ENCODE measurements at regions not wholly inside any gene's neighbourhood (a gene's known extent, or its start where the extent isn't known, plus 50 kb on each side); places are given as distances from the start of the nearest gene placed in this dataset.

DNA sequence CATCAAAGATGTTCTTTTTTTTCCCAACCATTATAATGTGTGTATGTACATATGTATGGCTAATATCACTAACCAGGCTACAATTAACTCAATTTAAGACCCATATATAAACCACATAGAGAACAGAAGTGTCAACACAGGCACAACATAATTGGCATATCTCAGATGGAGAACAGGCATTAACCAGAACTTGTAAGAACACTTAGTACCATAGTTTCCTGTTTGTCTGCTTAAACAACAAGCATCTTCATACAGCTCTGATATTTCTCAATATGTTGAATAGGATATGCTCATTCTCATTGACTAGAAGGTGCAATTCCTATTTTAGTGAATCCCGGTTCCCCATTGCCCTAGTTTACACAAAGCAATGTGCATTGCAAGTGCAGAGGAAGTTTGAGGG is 116.9 kb upstream of the EDNRB start (continued):
- TF ChIP-seq, protein P1, sequence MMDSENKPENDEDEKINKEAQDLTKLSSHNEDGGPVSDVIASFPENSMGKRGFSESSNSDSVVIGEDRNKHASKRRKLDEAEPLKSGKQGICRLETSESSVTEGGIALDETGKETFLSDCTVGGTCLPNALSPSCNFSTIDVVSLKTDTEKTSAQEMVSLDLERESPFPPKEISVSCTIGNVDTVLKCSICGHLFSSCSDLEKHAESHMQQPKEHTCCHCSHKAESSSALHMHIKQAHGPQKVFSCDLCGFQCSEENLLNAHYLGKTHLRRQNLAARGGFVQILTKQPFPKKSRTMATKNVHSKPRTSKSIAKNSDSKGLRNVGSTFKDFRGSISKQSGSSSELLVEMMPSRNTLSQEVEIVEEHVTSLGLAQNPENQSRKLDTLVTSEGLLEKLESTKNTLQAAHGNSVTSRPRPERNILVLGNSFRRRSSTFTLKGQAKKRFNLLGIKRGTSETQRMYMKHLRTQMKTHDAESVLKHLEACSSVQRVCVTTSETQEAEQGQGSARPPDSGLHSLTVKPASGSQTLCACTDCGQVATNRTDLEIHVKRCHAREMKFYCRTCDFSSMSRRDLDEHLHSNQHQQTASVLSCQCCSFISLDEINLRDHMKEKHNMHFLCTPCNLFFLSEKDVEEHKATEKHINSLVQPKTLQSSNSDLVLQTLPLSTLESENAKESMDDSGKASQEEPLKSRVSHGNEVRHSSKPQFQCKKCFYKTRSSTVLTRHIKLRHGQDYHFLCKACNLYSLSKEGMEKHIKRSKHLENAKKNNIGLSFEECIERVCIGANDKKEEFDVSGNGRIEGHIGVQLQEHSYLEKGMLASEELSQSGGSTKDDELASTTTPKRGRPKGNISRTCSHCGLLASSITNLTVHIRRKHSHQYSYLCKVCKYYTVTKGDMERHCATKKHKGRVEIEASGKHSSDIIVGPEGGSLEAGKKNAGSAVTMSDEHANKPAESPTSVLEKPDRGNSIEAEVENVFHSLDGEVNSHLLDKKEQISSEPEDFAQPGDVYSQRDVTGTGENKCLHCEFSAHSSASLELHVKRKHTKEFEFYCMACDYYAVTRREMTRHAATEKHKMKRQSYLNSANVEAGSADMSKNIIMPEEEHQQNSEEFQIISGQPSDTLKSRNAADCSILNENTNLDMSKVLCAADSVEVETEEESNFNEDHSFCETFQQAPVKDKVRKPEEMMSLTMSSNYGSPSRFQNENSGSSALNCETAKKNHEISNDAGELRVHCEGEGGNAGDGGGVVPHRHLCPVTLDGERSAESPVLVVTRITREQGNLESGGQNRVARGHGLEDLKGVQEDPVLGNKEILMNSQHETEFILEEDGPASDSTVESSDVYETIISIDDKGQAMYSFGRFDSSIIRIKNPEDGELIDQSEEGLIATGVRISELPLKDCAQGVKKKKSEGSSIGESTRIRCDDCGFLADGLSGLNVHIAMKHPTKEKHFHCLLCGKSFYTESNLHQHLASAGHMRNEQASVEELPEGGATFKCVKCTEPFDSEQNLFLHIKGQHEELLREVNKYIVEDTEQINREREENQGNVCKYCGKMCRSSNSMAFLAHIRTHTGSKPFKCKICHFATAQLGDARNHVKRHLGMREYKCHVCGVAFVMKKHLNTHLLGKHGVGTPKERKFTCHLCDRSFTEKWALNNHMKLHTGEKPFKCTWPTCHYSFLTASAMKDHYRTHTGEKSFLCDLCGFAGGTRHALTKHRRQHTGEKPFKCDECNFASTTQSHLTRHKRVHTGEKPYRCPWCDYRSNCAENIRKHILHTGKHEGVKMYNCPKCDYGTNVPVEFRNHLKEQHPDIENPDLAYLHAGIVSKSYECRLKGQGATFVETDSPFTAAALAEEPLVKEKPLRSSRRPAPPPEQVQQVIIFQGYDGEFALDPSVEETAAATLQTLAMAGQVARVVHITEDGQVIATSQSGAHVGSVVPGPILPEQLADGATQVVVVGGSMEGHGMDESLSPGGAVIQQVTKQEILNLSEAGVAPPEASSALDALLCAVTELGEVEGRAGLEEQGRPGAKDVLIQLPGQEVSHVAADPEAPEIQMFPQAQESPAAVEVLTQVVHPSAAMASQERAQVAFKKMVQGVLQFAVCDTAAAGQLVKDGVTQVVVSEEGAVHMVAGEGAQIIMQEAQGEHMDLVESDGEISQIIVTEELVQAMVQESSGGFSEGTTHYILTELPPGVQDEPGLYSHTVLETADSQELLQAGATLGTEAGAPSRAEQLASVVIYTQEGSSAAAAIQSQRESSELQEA (CRISPR knock-in tag; IDR thresholded peaks at IDR 0.05; ENCODE audit: not compliant biosample characterization), result no peak
- TF ChIP-seq HCFC1 (IDR thresholded peaks at IDR 0.05; ENCODE audit: low read depth, low read length), result no peak

DNA sequence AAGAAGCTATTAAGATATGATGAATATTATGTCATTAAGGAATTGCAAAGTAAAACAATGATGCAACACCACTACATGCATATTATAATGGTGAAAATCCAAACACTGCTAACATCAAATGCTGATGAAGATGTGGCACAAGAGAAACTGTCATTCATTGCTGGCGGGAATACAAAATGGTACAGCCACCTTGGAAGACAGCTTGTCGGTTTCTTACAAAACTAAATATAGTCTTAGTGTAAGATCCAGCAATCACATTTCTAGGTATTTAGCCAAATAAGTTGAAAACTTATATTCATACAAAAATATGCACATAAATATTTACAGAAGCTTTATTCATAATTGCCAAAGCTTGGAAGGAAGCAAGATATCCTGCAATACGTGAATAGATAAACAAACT is 114.9 kb upstream of the EDNRB start:
- no peaks in the 10 kb centered on the region for H4K20me1 ChIP-seq (ENCODE audit: insufficient read depth, low read length)
- CTCF ChIA-PET (ENCODE audit: low intra/inter-chr PET ratio, low total read pairs), result no interaction called here
- BruUV-seq (replicated peaks), result no TSS peak
- H2AFZ ChIP-seq (ENCODE audit: low read length), result no peak overlapping the region
- peaks cover 37% of the 10 kb centered on the region for H3K9me3 ChIP-seq (ENCODE audit: low read length)
- H3K4me1 ChIP-seq (ENCODE audit: insufficient read depth, low read length), result no peaks in the 10 kb centered on the region
- H3K4me2 ChIP-seq (ENCODE audit: low read depth, low read length), result no peak overlapping the region
- intact Hi-C loops (cut with micrococcal nuclease; ENCODE audit: unreplicated experiment) (no loop called here), in situ Hi-C loops (cut with HindIII; ENCODE audit: extremely low pct_ligation_motif_present, low pct_unique_long_range_greater_than_20kb) (no loop called here)
- H3K79me2 ChIP-seq (ENCODE audit: insufficient read depth, low read length), result no peaks in the 10 kb centered on the region
- no peak for ATAC-seq
- H3K27ac ChIP-seq (ENCODE audit: extremely low read length, insufficient read depth, low read length), result no peak overlapping the region
- POLR2A ChIA-PET, result no interaction called here
- 0 out of 2 replicates have a peak, but pooled peaks have one; percentile 2 for TF ChIP-seq CEBPB (IDR thresholded peaks at IDR 0.05; ENCODE audit: borderline replicate concordance, low read depth, low read length)
- TF ChIP-seq, protein P2, sequence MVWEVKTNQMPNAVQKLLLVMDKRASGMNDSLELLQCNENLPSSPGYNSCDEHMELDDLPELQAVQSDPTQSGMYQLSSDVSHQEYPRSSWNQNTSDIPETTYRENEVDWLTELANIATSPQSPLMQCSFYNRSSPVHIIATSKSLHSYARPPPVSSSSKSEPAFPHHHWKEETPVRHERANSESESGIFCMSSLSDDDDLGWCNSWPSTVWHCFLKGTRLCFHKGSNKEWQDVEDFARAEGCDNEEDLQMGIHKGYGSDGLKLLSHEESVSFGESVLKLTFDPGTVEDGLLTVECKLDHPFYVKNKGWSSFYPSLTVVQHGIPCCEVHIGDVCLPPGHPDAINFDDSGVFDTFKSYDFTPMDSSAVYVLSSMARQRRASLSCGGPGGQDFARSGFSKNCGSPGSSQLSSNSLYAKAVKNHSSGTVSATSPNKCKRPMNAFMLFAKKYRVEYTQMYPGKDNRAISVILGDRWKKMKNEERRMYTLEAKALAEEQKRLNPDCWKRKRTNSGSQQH (CRISPR knock-in tag; IDR thresholded peaks at IDR 0.05; ENCODE audit: low read depth), result no peak
- TF ChIP-seq ATF7 (IDR thresholded peaks at IDR 0.05), result 0 out of 2 replicates have a peak, but pooled peaks have one; percentile 37
- no peak for TF ChIP-seq ATF7 (CRISPR knock-in tag; IDR thresholded peaks at IDR 0.05)
- no peak for TF ChIP-seq TAF15 (IDR thresholded peaks at IDR 0.05; ENCODE audit: low read depth, low read length, poor library complexity, severe bottlenecking)
- H3K27me3 ChIP-seq (ENCODE audit: control insufficient read depth in 1 of 2, insufficient read depth in 2 of 2, low read length in 2 of 2), result no peaks in the 10 kb centered on the region
- H3K4me3 ChIP-seq (replicated peaks in 1 of 3; ENCODE audit: insufficient read depth in 1 of 3, low read depth in 2 of 3, low read length in 3 of 3), result no peak overlapping the region
- H3K9ac ChIP-seq (ENCODE audit: insufficient read depth, low read depth, low read length), result no peak overlapping the region
- no peak for FAIRE-seq
- no peak for DNase-seq (ENCODE audit: low spot score)
- 1% methylated on average over 3 of the region's 3 CpGs for WGBS (ENCODE audit: low lambda C conversion rate)
- no peaks in the 10 kb centered on the region for H3K36me3 ChIP-seq (replicated peaks in 1 of 2; ENCODE audit: control insufficient read depth in 1 of 2, insufficient read depth in 2 of 2, low read length in 2 of 2)

Measured in HepG2 (cell line).